Liver (tissue), 8 donors: ENCODE measurements at regions not wholly inside any gene's neighbourhood (a gene's known extent, or its start where the extent isn't known, plus 50 kb on each side); places are given as distances from the start of the nearest gene placed in this dataset.

ENCODE experiments used
- DNase-seq: peaks from one replicate; pipeline ENCODE4 v3.0.0-alpha.2; 2017; ENCODE audit warnings: low spot score
- H3K27ac ChIP-seq, 2 donors: one replicate each; pipeline ENCODE4 v1.7.0; 2013; ENCODE audit warnings: inconsistent platforms in 2 of 2, low read length in 2 of 2, control low read depth in 1 of 2, low read depth in 1 of 2, mild to moderate bottlenecking in 1 of 2
- H3K27me3 ChIP-seq, 4 donors: one replicate each; pipeline versions ENCODE4 v1.6.1 to v1.7.0; 2013; ENCODE audit warnings: low read length in 3 of 4, inconsistent platforms in 1 of 4, mild to moderate bottlenecking in 1 of 4, moderate library complexity in 1 of 4; ENCODE audit not compliant: control insufficient read depth in 4 of 4, insufficient read depth in 4 of 4
- H3K36me3 ChIP-seq, 4 donors: one replicate each; pipeline versions ENCODE4 v1.6.1 to v1.7.0; 2013; ENCODE audit warnings: low read length in 3 of 4, mild to moderate bottlenecking in 3 of 4, low read depth in 1 of 4, moderate library complexity in 1 of 4; ENCODE audit not compliant: control insufficient read depth in 4 of 4, insufficient read depth in 3 of 4
- H3K4me1 ChIP-seq, 4 donors: one replicate each; pipeline versions ENCODE4 v1.6.1 to v1.7.0; 2013; ENCODE audit warnings: low read length in 3 of 4, mild to moderate bottlenecking in 3 of 4, moderate library complexity in 1 of 4; ENCODE audit not compliant: control insufficient read depth in 4 of 4, insufficient read depth in 4 of 4
- H3K4me3 ChIP-seq, 3 donors: one replicate each; pipeline versions ENCODE4 v1.6.1 to v1.7.0; 2013; ENCODE audit warnings: low read length in 3 of 3, control low read depth in 1 of 3, low read depth in 1 of 3, mild to moderate bottlenecking in 1 of 3
- H3K9ac ChIP-seq, 2 donors: one replicate each; pipeline ENCODE4 v1.7.0; 2013; ENCODE audit warnings: low read length in 2 of 2, mild to moderate bottlenecking in 2 of 2, moderate library complexity in 2 of 2, control low read depth in 1 of 2, low read depth in 1 of 2
- H3K9me3 ChIP-seq, 4 donors: one replicate each; pipeline versions ENCODE4 v1.6.1 to v1.7.0; 2013; ENCODE audit warnings: low read length in 3 of 4; ENCODE audit not compliant: control insufficient read depth in 4 of 4
- EGR1 ChIP-seq, 2 donors: IDR thresholded peaks; 2 replicates each; pipeline ENCODE4 v1.6.1; 2016 to 2018; ENCODE audit warnings: antibody characterized with exemption in 2 of 2, low read depth in 2 of 2
- FOXA1 ChIP-seq: IDR thresholded peaks from 2 replicates; pipeline ENCODE4 v1.6.1; 2016; ENCODE audit warnings: antibody characterized with exemption
- FOXA2 ChIP-seq: IDR thresholded peaks from 2 replicates; pipeline ENCODE4 v1.6.1; 2016; ENCODE audit warnings: antibody characterized with exemption
- GABPA ChIP-seq, 2 donors: IDR thresholded peaks in 1 of 2; conservative IDR thresholded peaks in 1 of 2; 2 replicates each; pipeline ENCODE4 v1.6.1; 2016; ENCODE audit warnings: antibody characterized with exemption in 2 of 2, mild to moderate bottlenecking in 1 of 2, moderate library complexity in 1 of 2
- HNF4A ChIP-seq, 2 donors: conservative IDR thresholded peaks; 2 replicates each; pipeline ENCODE4 v1.6.1; 2016; ENCODE audit warnings: antibody characterized with exemption in 2 of 2, mild to moderate bottlenecking in 2 of 2
- HNF4G ChIP-seq: IDR thresholded peaks from 2 replicates; pipeline ENCODE4 v1.6.1; 2016; ENCODE audit warnings: antibody characterized with exemption
- JUND ChIP-seq, 2 donors: IDR thresholded peaks; 2 replicates each; pipeline ENCODE4 v1.6.1; 2016; ENCODE audit warnings: antibody characterized with exemption in 2 of 2
- NR2F2 ChIP-seq: IDR thresholded peaks from 2 replicates; pipeline ENCODE4 v1.6.1; 2016; ENCODE audit warnings: antibody characterized with exemption
- RAD21 ChIP-seq, 2 donors: IDR thresholded peaks; 2 replicates each; pipeline ENCODE4 v1.6.1; 2016; ENCODE audit warnings: antibody characterized with exemption in 2 of 2, mild to moderate bottlenecking in 2 of 2
- RXRA ChIP-seq, 2 donors: IDR thresholded peaks; 2 replicates each; pipeline ENCODE4 v1.6.1; 2017 to 2018; ENCODE audit warnings: antibody characterized with exemption in 2 of 2, mild to moderate bottlenecking in 1 of 2
- SP1 ChIP-seq: IDR thresholded peaks from 2 replicates; pipeline ENCODE4 v1.6.1; 2018; ENCODE audit warnings: antibody characterized with exemption, mild to moderate bottlenecking
- TAF1 ChIP-seq: conservative IDR thresholded peaks from 2 replicates; pipeline ENCODE4 v1.6.1; 2016; ENCODE audit warnings: antibody characterized with exemption, mild to moderate bottlenecking
- YY1 ChIP-seq: IDR thresholded peaks from 2 replicates; pipeline ENCODE4 v1.6.1; 2016; ENCODE audit warnings: antibody characterized with exemption, mild to moderate bottlenecking
- WGBS: extraction: QIAGEN DNeasy Blood & Tissue Kit; methylation state at CpG from one replicate; pipeline ENCODE4 v1.1.7; 2013; 5-methylcytosine and 5-hydroxymethylcytosine counted together
- TF ChIP-seq, protein P1 (sequence below): IDR thresholded peaks from 2 replicates; pipeline ENCODE4 v1.6.1; 2016; ENCODE audit warnings: antibody characterized with exemption
- TF ChIP-seq, protein P2 (sequence below): IDR thresholded peaks from 2 replicates; pipeline ENCODE4 v1.6.1; 2016; ENCODE audit warnings: antibody characterized with exemption, mild to moderate bottlenecking
- TF ChIP-seq, protein P3 (sequence below): IDR thresholded peaks from 2 replicates; pipeline ENCODE4 v1.6.1; 2016; ENCODE audit warnings: antibody characterized with exemption
- TF ChIP-seq, protein P4 (sequence below): fragments of 150-350 bp; IDR thresholded peaks from 2 replicates; pipeline ENCODE4 v1.5.1; 2017; ENCODE audit warnings: improper control_type of control experiment, low read depth, low read length; ENCODE audit not compliant: missing input control
- TF ChIP-seq, protein P5 (sequence below): IDR thresholded peaks from 2 replicates; pipeline ENCODE4 v1.6.1; 2016; ENCODE audit warnings: antibody characterized with exemption
- donor health status: healthy.
- donor health status: healthy.
- donor health status: healthy.
- donor health status: healthy.
- donor health status: healthy.

DNA sequence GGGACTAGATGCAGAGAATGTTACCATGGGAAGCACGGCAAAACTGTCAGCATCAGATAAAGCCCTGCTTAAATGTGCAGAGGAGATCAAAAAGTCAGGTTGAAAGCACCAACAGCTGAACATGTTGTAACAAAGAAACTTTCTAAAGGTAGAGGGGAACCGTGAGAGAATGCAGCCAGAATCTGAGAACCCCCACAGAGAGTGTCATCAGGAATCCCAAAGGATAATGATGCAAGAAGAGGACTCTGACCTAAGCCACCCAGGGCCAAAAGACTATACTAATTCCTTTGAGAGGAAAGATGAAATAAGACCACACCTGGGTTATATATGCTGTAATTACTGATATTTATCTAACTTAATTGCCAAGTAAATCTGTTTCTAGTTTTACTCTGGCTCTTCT, 116.6 kb downstream of the PCSK1 start:
- no peak overlapping the region for H3K27ac ChIP-seq
- H3K4me3 ChIP-seq: no peak overlapping the region
- H3K36me3 ChIP-seq: no peaks in the 10 kb centered on the region
- DNase-seq: no peak
- peaks cover 0 to 5% (median 2%) of the 10 kb centered on the region in 4 donors for H3K4me1 ChIP-seq
- WGBS: 47% methylated on average over 2 of the region's 2 CpGs
- H3K9me3 ChIP-seq: no peaks in the 10 kb centered on the region
- no peak overlapping the region for H3K9ac ChIP-seq
- H3K27me3 ChIP-seq: no peaks in the 10 kb centered on the region
- TF ChIP-seq, protein P1, sequence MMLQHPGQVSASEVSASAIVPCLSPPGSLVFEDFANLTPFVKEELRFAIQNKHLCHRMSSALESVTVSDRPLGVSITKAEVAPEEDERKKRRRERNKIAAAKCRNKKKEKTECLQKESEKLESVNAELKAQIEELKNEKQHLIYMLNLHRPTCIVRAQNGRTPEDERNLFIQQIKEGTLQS: peak; percentile 93
- TF ChIP-seq NR2F2 (no peak), RAD21 (IDR thresholded peaks at IDR 0.05) (peak in 1 of 2 donors; percentile 4), GABPA (IDR thresholded peaks at IDR 0.05 in 1 of 2, conservative IDR thresholded peaks at IDR 0.05 in 1 of 2) (no peak), TAF1 (no peak), YY1 (no peak), JUND (IDR thresholded peaks at IDR 0.05) (no peak), FOXA2 (no peak), HNF4A (conservative IDR thresholded peaks at IDR 0.05) (peak; percentile 89 to 96), EGR1 (IDR thresholded peaks at IDR 0.05; ENCODE audit: low read depth in 2 of 2) (no peak), RXRA (IDR thresholded peaks at IDR 0.05) (peak; percentile 21 to 28), HNF4G (peak; percentile 70), FOXA1 (no peak), SP1 (peak; percentile 35)
- TF ChIP-seq, protein P2, sequence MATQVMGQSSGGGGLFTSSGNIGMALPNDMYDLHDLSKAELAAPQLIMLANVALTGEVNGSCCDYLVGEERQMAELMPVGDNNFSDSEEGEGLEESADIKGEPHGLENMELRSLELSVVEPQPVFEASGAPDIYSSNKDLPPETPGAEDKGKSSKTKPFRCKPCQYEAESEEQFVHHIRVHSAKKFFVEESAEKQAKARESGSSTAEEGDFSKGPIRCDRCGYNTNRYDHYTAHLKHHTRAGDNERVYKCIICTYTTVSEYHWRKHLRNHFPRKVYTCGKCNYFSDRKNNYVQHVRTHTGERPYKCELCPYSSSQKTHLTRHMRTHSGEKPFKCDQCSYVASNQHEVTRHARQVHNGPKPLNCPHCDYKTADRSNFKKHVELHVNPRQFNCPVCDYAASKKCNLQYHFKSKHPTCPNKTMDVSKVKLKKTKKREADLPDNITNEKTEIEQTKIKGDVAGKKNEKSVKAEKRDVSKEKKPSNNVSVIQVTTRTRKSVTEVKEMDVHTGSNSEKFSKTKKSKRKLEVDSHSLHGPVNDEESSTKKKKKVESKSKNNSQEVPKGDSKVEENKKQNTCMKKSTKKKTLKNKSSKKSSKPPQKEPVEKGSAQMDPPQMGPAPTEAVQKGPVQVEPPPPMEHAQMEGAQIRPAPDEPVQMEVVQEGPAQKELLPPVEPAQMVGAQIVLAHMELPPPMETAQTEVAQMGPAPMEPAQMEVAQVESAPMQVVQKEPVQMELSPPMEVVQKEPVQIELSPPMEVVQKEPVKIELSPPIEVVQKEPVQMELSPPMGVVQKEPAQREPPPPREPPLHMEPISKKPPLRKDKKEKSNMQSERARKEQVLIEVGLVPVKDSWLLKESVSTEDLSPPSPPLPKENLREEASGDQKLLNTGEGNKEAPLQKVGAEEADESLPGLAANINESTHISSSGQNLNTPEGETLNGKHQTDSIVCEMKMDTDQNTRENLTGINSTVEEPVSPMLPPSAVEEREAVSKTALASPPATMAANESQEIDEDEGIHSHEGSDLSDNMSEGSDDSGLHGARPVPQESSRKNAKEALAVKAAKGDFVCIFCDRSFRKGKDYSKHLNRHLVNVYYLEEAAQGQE: no peak
- TF ChIP-seq, protein P3, sequence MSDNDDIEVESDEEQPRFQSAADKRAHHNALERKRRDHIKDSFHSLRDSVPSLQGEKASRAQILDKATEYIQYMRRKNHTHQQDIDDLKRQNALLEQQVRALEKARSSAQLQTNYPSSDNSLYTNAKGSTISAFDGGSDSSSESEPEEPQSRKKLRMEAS: no peak
- TF ChIP-seq, protein P4, sequence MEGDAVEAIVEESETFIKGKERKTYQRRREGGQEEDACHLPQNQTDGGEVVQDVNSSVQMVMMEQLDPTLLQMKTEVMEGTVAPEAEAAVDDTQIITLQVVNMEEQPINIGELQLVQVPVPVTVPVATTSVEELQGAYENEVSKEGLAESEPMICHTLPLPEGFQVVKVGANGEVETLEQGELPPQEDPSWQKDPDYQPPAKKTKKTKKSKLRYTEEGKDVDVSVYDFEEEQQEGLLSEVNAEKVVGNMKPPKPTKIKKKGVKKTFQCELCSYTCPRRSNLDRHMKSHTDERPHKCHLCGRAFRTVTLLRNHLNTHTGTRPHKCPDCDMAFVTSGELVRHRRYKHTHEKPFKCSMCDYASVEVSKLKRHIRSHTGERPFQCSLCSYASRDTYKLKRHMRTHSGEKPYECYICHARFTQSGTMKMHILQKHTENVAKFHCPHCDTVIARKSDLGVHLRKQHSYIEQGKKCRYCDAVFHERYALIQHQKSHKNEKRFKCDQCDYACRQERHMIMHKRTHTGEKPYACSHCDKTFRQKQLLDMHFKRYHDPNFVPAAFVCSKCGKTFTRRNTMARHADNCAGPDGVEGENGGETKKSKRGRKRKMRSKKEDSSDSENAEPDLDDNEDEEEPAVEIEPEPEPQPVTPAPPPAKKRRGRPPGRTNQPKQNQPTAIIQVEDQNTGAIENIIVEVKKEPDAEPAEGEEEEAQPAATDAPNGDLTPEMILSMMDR: no peak
- TF ChIP-seq, protein P5, sequence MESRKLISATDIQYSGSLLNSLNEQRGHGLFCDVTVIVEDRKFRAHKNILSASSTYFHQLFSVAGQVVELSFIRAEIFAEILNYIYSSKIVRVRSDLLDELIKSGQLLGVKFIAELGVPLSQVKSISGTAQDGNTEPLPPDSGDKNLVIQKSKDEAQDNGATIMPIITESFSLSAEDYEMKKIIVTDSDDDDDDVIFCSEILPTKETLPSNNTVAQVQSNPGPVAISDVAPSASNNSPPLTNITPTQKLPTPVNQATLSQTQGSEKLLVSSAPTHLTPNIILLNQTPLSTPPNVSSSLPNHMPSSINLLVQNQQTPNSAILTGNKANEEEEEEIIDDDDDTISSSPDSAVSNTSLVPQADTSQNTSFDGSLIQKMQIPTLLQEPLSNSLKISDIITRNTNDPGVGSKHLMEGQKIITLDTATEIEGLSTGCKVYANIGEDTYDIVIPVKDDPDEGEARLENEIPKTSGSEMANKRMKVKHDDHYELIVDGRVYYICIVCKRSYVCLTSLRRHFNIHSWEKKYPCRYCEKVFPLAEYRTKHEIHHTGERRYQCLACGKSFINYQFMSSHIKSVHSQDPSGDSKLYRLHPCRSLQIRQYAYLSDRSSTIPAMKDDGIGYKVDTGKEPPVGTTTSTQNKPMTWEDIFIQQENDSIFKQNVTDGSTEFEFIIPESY: no peak
